ENCODE measurements at regions not wholly inside any gene's neighbourhood (a gene's known extent, or its start where the extent isn't known, plus 50 kb on each side); places are given as distances from the start of the nearest gene placed in this dataset.

DNA sequence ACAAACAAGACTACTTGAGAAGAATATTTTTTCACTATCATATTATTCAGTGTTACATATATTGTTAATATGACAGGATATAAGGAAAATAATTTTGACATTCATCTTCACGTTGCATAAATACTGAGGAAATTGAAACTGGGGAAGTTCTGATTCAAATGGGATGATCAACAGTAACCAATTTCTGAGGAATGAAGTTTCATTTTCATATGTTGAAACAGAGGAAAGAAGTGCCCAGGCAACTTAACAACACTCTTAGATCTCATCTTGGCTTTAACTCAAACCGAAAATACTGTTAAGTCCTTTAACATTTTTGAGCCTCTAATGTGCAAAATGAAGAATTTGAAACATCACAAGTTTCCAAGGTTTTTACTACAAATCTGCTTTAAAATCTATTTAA lies 612.2 kb upstream of the VRK2 start:
- Histone ChIP-seq H3K27ac (no peak overlapping the region), H3K36me3 (no peaks in the 10 kb centered on the region), H3K4me1 (no peaks in the 10 kb centered on the region), H3K27me3 (no peaks in the 10 kb centered on the region), H3K9me3 (no peaks in the 10 kb centered on the region), H3K4me3 (no peak overlapping the region)
- DNase-seq: no peak
- no peak for TF ChIP-seq POLR2A (IDR thresholded peaks at IDR 0.05)
- TF ChIP-seq, protein P1, sequence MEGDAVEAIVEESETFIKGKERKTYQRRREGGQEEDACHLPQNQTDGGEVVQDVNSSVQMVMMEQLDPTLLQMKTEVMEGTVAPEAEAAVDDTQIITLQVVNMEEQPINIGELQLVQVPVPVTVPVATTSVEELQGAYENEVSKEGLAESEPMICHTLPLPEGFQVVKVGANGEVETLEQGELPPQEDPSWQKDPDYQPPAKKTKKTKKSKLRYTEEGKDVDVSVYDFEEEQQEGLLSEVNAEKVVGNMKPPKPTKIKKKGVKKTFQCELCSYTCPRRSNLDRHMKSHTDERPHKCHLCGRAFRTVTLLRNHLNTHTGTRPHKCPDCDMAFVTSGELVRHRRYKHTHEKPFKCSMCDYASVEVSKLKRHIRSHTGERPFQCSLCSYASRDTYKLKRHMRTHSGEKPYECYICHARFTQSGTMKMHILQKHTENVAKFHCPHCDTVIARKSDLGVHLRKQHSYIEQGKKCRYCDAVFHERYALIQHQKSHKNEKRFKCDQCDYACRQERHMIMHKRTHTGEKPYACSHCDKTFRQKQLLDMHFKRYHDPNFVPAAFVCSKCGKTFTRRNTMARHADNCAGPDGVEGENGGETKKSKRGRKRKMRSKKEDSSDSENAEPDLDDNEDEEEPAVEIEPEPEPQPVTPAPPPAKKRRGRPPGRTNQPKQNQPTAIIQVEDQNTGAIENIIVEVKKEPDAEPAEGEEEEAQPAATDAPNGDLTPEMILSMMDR (IDR thresholded peaks at IDR 0.05): no peak

DNA sequence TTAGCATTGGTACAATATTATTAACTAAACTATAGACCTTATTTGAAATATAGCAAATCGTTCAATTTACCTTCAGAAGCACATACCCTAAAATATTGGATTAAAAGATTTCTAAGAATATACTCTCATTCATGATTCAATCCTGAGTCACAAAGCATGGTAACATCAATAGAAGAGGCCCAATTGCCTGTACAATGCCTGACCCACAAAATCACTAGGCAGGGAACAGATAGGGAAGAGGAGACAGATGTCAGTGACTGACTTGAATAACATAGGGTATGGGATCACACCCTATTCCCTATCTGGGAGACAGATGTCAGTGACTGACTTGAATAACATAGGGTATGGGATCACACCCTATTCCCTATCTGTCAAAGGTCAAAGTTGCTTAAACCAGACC lies 611.6 kb upstream of the VRK2 start:
- H3K36me3 ChIP-seq: no peaks in the 10 kb centered on the region
- H3K27ac ChIP-seq: no peak overlapping the region
- no peak for DNase-seq
- no peaks in the 10 kb centered on the region for H3K4me1 ChIP-seq
- no peaks in the 10 kb centered on the region for H3K27me3 ChIP-seq
- H3K9me3 ChIP-seq: no peaks in the 10 kb centered on the region
- no peak for TF ChIP-seq POLR2A (IDR thresholded peaks at IDR 0.05)
- TF ChIP-seq, protein P1 (IDR thresholded peaks at IDR 0.05): no peak
- H3K4me3 ChIP-seq: no peak overlapping the region

DNA sequence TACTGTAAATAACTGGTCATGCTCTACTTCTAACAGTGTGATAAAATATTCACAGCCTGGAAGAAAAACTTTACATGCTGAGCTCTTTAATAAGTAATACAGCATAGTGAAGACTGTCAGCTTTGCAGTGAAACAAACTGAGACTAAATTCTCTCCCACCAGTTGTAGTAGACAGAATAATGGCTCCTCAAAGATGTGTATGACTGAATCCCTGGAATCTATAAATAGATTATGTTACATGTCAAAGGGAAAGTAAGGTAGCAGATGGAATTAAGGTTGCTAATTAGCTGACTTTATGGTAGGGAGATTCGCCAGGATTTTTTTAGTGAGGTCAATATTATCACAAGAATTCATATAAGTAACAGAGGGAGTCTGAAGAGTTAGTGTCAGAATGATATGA lies 609.5 kb upstream of the VRK2 start:
- no peaks in the 10 kb centered on the region for H3K27me3 ChIP-seq
- no peak overlapping the region for H3K27ac ChIP-seq
- H3K36me3 ChIP-seq: no peaks in the 10 kb centered on the region
- TF ChIP-seq, protein P1 (IDR thresholded peaks at IDR 0.05): no peak
- no peaks in the 10 kb centered on the region for H3K4me1 ChIP-seq
- H3K9me3 ChIP-seq: no peaks in the 10 kb centered on the region
- H3K4me3 ChIP-seq: no peak overlapping the region
- DNase-seq: no peak

DNA sequence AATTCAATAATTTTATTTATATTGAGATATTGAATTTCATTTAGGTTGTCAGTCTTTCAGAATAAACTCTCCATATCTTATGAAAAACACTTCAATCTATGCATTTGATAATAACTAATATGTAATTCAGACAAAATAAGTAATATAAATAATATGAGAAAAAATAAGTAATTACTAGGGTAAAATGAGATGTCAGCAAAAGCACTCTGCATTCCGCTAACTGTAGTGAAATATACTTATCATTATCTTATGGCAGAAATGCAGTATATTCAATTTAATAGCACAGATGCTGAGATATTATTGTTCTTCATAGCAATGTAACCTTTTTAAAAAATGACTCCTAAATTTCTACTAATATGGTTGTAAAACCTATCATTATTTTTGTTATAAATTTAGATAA lies 606.2 kb upstream of the VRK2 start:
- TF ChIP-seq, protein P1 (IDR thresholded peaks at IDR 0.05): no peak
- TF ChIP-seq POLR2A (IDR thresholded peaks at IDR 0.05): no peak
- Histone ChIP-seq H3K27me3 (no peaks in the 10 kb centered on the region), H3K4me1 (no peaks in the 10 kb centered on the region), H3K27ac (no peak overlapping the region), H3K9me3 (no peaks in the 10 kb centered on the region), H3K36me3 (no peaks in the 10 kb centered on the region), H3K4me3 (no peak overlapping the region)
- no peak for DNase-seq

DNA sequence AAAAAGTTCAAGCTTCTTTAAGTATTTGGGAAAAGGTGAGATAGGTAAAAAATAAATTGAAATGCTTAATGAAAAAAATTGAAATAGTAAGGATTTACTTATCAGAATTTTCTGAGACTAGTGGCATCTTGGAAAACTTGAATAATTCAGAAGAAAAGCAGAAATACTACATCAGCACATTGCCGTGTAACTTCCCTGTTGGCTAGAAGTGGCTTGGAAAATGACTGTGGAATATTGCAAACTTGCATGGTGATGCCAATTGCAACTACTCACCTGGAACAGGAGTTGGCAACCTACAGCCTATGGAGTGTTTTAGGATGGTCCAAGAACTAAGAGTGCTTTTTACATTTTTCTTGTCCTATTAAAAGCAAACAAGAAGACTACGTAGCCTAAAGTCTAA lies 603.5 kb upstream of the VRK2 start:
- no peaks in the 10 kb centered on the region for H3K36me3 ChIP-seq
- no peak overlapping the region for H3K27ac ChIP-seq
- H3K4me1 ChIP-seq: no peaks in the 10 kb centered on the region
- no peaks in the 10 kb centered on the region for H3K27me3 ChIP-seq
- no peaks in the 10 kb centered on the region for H3K9me3 ChIP-seq
- no peak for DNase-seq
- no peak overlapping the region for H3K4me3 ChIP-seq
- TF ChIP-seq, protein P1 (IDR thresholded peaks at IDR 0.05): no peak
- no peak for TF ChIP-seq POLR2A (IDR thresholded peaks at IDR 0.05)

- no peak for DNase-seq
- no peak overlapping the region for H3K27ac ChIP-seq
- H3K27me3 ChIP-seq: no peaks in the 10 kb centered on the region
- H3K4me3 ChIP-seq: no peak overlapping the region
- TF ChIP-seq, protein P1 (IDR thresholded peaks at IDR 0.05): no peak
- TF ChIP-seq POLR2A (IDR thresholded peaks at IDR 0.05): no peak
- no peaks in the 10 kb centered on the region for H3K4me1 ChIP-seq
- no peaks in the 10 kb centered on the region for H3K9me3 ChIP-seq
- no peaks in the 10 kb centered on the region for H3K36me3 ChIP-seq
Observed at GRCh38 chr2:57443973-57444521, 602.6 kb upstream of the VRK2 start.
